Prostate gland (tissue), 2 donors: ENCODE measurements at regions not wholly inside any gene's neighbourhood (a gene's known extent, or its start where the extent isn't known, plus 50 kb on each side); places are given as distances from the start of the nearest gene placed in this dataset.
"Not testable (repeated sequence)": the region's sequence is repeated elsewhere in the genome, so short reads cannot be mapped to it uniquely, and the experiment has no call there.

Source experiments
- DNase-seq: peaks from one replicate; pipeline ENCODE4 v3.0.0-alpha.2; 2019; ENCODE audit warnings: low spot score
- H3K27ac ChIP-seq, 2 donors: fragments of 200-600 bp; sonication (generic); 2 replicates each; pipeline ENCODE4 v1.5.1; 2017 to 2019
- H3K27me3 ChIP-seq: fragments of 200-600 bp; sonication (generic); replicated peaks from 2 replicates; pipeline ENCODE4 v1.5.1; 2019; ENCODE audit not compliant: insufficient read depth
- H3K36me3 ChIP-seq, 2 donors: fragments of 200-600 bp; sonication (generic); 1 replicate in 1 of 2; 2 replicates in 1 of 2; pipeline versions ENCODE4 v1.5.1 to v1.8.1; 2017 to 2019
- H3K4me1 ChIP-seq: fragments of 200-600 bp; sonication (generic); replicated peaks from 2 replicates; pipeline ENCODE4 v1.5.1; 2019
- H3K4me3 ChIP-seq, 2 donors: fragments of 200-600 bp; sonication (generic); 2 replicates each; pipeline ENCODE4 v1.5.1; 2017 to 2019
- H3K9me3 ChIP-seq: fragments of 200-600 bp; sonication (generic); 2 replicates; pipeline ENCODE4 v1.5.1; 2017
- CTCF ChIP-seq, 4 experiments: fragments of 200-600 bp in 2 of 4; fragments of 450-650 bp in 2 of 4; sonication (generic) in 2 of 4; IDR thresholded peaks; 1 replicate in 3 of 4; 2 replicates in 1 of 4; pipeline ENCODE4 v1.5.1; 2016 to 2019; ENCODE audit warnings: antibody characterized with exemption in 4 of 4, mild to moderate bottlenecking in 2 of 4, moderate library complexity in 2 of 4
- POLR2A ChIP-seq: fragments of 450-650 bp; IDR thresholded peaks from one replicate; pipeline ENCODE4 v1.6.1; 2016; ENCODE audit warnings: antibody characterized with exemption, mild to moderate bottlenecking
- POLR2AphosphoS5 ChIP-seq: sonication (generic); formaldehyde crosslinking; IDR thresholded peaks from one replicate; pipeline ENCODE4 v1.6.1; 2017; ENCODE audit warnings: antibody characterized with exemption
- WGBS: methylation state at CpG from one replicate; pipeline ENCODE4 v1.1.5; 2018; 5-methylcytosine and 5-hydroxymethylcytosine counted together
- intact Hi-C: fragments of 100-400 bp; cut with DNase I; formaldehyde crosslinking; loops from one replicate; pipeline ENCODE4 v1.14.2; 2022

- WGBS, result 98% methylated on average over 4 of the region's 4 CpGs
- Histone ChIP-seq H3K27ac (no peak overlapping the region), H3K36me3 (no peaks in the 10 kb centered on the region), H3K4me3 (no peak overlapping the region), H3K9me3 (no peaks in the 10 kb centered on the region), H3K4me1 (no peaks in the 10 kb centered on the region), H3K27me3 (peaks cover 3% of the 10 kb centered on the region)
- intact Hi-C loops, result no loop called here
- no peak for TF ChIP-seq CTCF (IDR thresholded peaks at IDR 0.05)
- TF ChIP-seq POLR2A, result no peak
- no peak for TF ChIP-seq POLR2AphosphoS5
- no peak for DNase-seq
These were observed 69.8 kb upstream of the TOPAZ1 start for GRCh38 chr3:44171891-44172290.

GRCh38 chr3:44172701-44173100 lies 69.0 kb upstream of the TOPAZ1 start:
- H3K27me3 ChIP-seq, intact Hi-C loops, H3K4me1 ChIP-seq, H3K4me3 ChIP-seq, H3K9me3 ChIP-seq, H3K27ac ChIP-seq, DNase-seq, H3K36me3 ChIP-seq: not testable (repeated sequence)
- 95% methylated on average over 8 of the region's 8 CpGs for WGBS

GRCh38 chr3:44173263-44173662 lies 68.4 kb upstream of the TOPAZ1 start:
- no peaks in the 10 kb centered on the region for H3K36me3 ChIP-seq
- WGBS, result 95% methylated on average over 15 of the region's 15 CpGs
- no peak for TF ChIP-seq POLR2A
- TF ChIP-seq POLR2AphosphoS5, result no peak
- no peak for TF ChIP-seq CTCF (IDR thresholded peaks at IDR 0.05)
- intact Hi-C loops, result no loop called here
- no peak overlapping the region for H3K27ac ChIP-seq
- DNase-seq, result no peak
- no peak overlapping the region for H3K4me3 ChIP-seq
- no peaks in the 10 kb centered on the region for H3K9me3 ChIP-seq
- no peaks in the 10 kb centered on the region for H3K27me3 ChIP-seq
- no peaks in the 10 kb centered on the region for H3K4me1 ChIP-seq

- Histone ChIP-seq H3K4me1 (no peaks in the 10 kb centered on the region), H3K27me3 (no peaks in the 10 kb centered on the region), H3K9me3 (no peaks in the 10 kb centered on the region), H3K4me3 (no peak overlapping the region), H3K27ac (no peak overlapping the region), H3K36me3 (no peaks in the 10 kb centered on the region)
- 34% methylated on average over 2 of the region's 2 CpGs for WGBS
- TF ChIP-seq POLR2AphosphoS5, result peak; percentile 59
- TF ChIP-seq POLR2A, result no peak
- no peak for TF ChIP-seq CTCF (IDR thresholded peaks at IDR 0.05)
- peak; percentile 44 for DNase-seq
- intact Hi-C loops, result no loop called here
These were observed 66.6 kb upstream of the TOPAZ1 start for GRCh38 chr3:44175070-44175469.

- H3K9me3 ChIP-seq, result no peaks in the 10 kb centered on the region
- WGBS, result 90% methylated on average over 4 of the region's 4 CpGs
- no peak for DNase-seq
- no peaks in the 10 kb centered on the region for H3K27me3 ChIP-seq
- TF ChIP-seq CTCF (IDR thresholded peaks at IDR 0.05), result no peak
- no peak for TF ChIP-seq POLR2A
- TF ChIP-seq POLR2AphosphoS5, result no peak
- no peak overlapping the region for H3K27ac ChIP-seq
- H3K4me3 ChIP-seq, result no peak overlapping the region
- H3K36me3 ChIP-seq, result no peaks in the 10 kb centered on the region
- intact Hi-C loops, result no loop called here
- no peaks in the 10 kb centered on the region for H3K4me1 ChIP-seq
These were observed 62.4 kb upstream of the TOPAZ1 start for GRCh38 chr3:44179246-44179645.
